Pancreas (tissue), 10 donors: ENCODE measurements at regions not wholly inside any gene's neighbourhood (a gene's known extent, or its start where the extent isn't known, plus 50 kb on each side); places are given as distances from the start of the nearest gene placed in this dataset.

Experiments used
- ATAC-seq, 4 donors: fragments of 200-7000 bp; cut with Tn5 transposase; one replicate each; pipeline versions ENCODE4 v1.8.0 to v1.9.1; 2020; ENCODE audit warnings: mild to moderate bottlenecking in 4 of 4, moderate library complexity in 4 of 4
- DNase-seq, 6 donors: peaks; one replicate each; pipeline ENCODE4 v3.0.0-alpha.2; 2020
- FAIRE-seq: peaks from 2 replicates; lab custom pipeline; 2012; peaks lifted over from hg19 to GRCh38; lab: Jason Lieb, UNC
- H3K27ac ChIP-seq, 4 donors: fragments of 200-600 bp; sonication (generic); 1 replicate in 3 of 4; 2 replicates in 1 of 4; pipeline versions ENCODE4 v1.5.0 to v1.8.0; 2020
- H3K27me3 ChIP-seq, 4 donors: fragments of 200-600 bp; one replicate each; pipeline ENCODE4 v1.8.0; 2021
- H3K36me3 ChIP-seq, 3 donors: fragments of 200-600 bp; sonication (generic) in 1 of 3; one replicate each; pipeline versions ENCODE4 v1.5.0 to v1.8.0; 2020 to 2021
- H3K4me1 ChIP-seq, 3 donors: fragments of 200-600 bp; one replicate each; pipeline ENCODE4 v1.8.0; 2021
- H3K4me3 ChIP-seq, 4 donors: fragments of 200-600 bp; sonication (generic) in 2 of 4; one replicate each; pipeline versions ENCODE4 v1.5.0 to v1.8.0; 2020 to 2021
- H3K9me3 ChIP-seq, 4 donors: fragments of 200-600 bp; one replicate each; pipeline ENCODE4 v1.8.0; 2021
- CTCF ChIP-seq, 4 donors: fragments of 200-600 bp; sonication (generic) in 3 of 4; IDR thresholded peaks; one replicate each; pipeline versions ENCODE4 v1.5.0 to v1.8.0; 2021; ENCODE audit warnings: antibody characterized with exemption in 4 of 4
- WGBS, 2 donors: extraction: QIAGEN DNeasy Blood & Tissue Kit; methylation state at CpG; one replicate each; pipeline ENCODE4 v1.1.7; 2013; 5-methylcytosine and 5-hydroxymethylcytosine counted together
- intact Hi-C, 3 donors: fragments of 100-400 bp; cut with DNase I; formaldehyde crosslinking; loops; one replicate each; pipeline versions ENCODE4 v1.11.1 to v1.14.2; 2022
- donor health status: healthy with polysubstance abuse.
- donor health status: DM: no; HTN: no; CAD: no; lungs with moderate emphysema.
- donor health status: DM: no; HTN: no; CAD: no.
- donor health status: control.
- donor health status: control.
- donor health status: Bipolar disorder and iron deficiency.
- donor health status: DM: yes; HTN: yes; CAD: no.
- donor health status: DM: no; HTN: no; CAD: no.
- donor health status: DM: no; HTN: no; CAD: no.
- donor health status: DM: yes; HTN: yes; CAD: no.

DNA sequence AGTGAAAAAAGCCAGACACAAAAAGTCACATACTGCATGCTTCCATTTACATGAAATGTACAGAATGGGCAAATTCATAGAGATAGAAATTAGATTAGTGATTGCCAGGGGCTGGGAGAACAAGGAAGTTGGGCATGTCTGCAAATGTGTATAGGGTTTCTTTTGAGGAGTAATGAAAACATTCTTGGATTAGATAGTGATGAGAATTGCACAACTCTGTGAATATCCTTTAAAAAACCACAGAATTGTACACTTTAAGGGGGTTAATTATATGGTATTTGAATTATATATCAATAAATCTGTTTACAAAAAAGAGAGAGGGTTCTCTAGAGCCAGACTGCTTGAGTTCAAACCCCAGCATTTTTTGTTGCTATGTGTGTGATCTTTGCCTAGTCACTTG lies 188.1 kb downstream of the CDC5L start:
- Histone ChIP-seq H3K4me3 (no peak overlapping the region), H3K36me3 (no peaks in the 10 kb centered on the region), H3K9me3 (no peaks in the 10 kb centered on the region), H3K27me3 (no peaks in the 10 kb centered on the region), H3K27ac (no peak overlapping the region), H3K4me1 (no peaks in the 10 kb centered on the region)
- DNase-seq (no peak), ATAC-seq (no peak), FAIRE-seq (no peak)
- TF ChIP-seq CTCF (IDR thresholded peaks at IDR 0.05): no peak
- intact Hi-C loops: no loop called here

DNA sequence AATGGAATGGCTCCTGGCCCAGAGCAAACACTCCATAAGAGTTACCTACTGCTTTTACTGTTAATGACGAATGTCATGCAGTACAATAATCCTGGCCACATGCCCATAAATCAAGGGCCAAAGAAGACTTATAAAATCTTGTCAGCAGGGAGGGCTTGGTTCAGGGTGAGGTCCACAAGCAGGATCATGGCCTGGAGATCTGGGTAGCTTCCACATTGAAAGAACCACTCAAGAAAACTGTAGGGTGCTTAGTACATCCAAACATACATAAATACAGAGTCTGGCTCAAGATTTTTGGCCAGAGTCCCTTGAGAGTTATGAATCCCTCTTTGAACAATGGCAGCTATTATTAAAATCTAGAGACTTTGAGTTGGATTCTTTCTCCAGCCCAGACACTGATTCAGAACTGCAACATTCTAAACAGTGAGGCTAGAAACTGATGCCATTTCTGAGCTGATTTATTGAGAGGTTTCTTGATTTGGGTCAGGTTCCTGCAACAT lies 188.7 kb downstream of the CDC5L start:
- no peak overlapping the region for H3K4me3 ChIP-seq
- intact Hi-C loops: no loop called here
- no peak for ATAC-seq
- no peak for FAIRE-seq
- H3K9me3 ChIP-seq: no peaks in the 10 kb centered on the region
- no peak overlapping the region for H3K27ac ChIP-seq
- no peaks in the 10 kb centered on the region for H3K4me1 ChIP-seq
- H3K27me3 ChIP-seq: no peaks in the 10 kb centered on the region
- DNase-seq: no peak
- TF ChIP-seq CTCF (IDR thresholded peaks at IDR 0.05): no peak
- no peaks in the 10 kb centered on the region for H3K36me3 ChIP-seq
- WGBS, 2 donors: 42 to 44% methylated on average over 1 of the region's 1 CpG

DNA sequence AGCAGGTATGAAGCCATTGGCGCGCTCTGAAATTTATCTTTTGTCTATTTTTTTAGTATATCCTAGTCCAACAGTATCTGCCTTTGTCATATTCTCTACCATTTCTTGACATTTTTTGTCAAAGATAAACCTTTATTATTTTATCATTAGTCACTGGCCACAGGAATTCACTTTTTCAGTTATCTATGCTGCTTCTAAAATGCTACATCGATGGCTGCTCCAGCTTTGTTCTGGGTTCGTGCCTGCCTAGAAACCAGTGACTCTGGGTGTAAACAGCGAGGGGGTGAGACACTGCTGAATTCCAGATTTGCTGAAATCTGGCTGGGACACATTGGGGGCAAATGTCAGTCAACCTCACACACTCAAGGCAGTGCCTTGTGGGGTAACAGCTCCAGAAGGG lies 193.4 kb downstream of the CDC5L start:
- no peaks in the 10 kb centered on the region for H3K4me1 ChIP-seq
- DNase-seq (no peak), ATAC-seq (no peak), FAIRE-seq (no peak)
- H3K9me3 ChIP-seq: no peaks in the 10 kb centered on the region
- WGBS, 2 donors: 82 to 88% methylated on average over 5 of the region's 5 CpGs
- H3K4me3 ChIP-seq: no peak overlapping the region
- H3K27me3 ChIP-seq: no peaks in the 10 kb centered on the region
- intact Hi-C loops: no loop called here
- no peak for TF ChIP-seq CTCF (IDR thresholded peaks at IDR 0.05)
- no peaks in the 10 kb centered on the region for H3K36me3 ChIP-seq
- H3K27ac ChIP-seq: no peak overlapping the region

DNA sequence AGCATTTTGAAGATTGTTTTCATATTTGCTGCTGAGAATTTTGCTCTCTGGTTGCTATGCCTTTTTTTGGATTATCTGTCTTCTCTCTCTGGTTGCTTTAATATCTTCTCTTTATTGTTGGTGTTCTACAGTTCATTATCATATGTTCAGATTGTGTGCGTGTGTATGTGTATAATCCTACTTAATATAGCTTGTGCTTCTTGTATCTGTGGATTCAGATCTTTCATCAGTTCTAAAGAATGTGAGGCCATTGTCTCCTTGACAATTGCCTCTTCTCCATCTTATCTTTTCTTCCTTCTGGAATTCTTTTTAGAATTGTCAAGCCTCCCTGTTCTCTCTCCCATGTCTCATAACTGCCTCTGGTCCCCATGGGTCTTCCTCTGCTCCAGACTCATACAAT lies 195.4 kb downstream of the CDC5L start:
- no peaks in the 10 kb centered on the region for H3K36me3 ChIP-seq
- ATAC-seq: no peak
- FAIRE-seq: no peak

GRCh38 chr6:44590471-44590870 lies 203.0 kb downstream of the CDC5L start:
- FAIRE-seq: no peak
- H3K27me3 ChIP-seq: no peaks in the 10 kb centered on the region
- no peak for ATAC-seq
- WGBS, 2 donors: 92 to 94% methylated on average over 1 of the region's 1 CpG
- H3K4me3 ChIP-seq: no peak overlapping the region
- no peaks in the 10 kb centered on the region for H3K4me1 ChIP-seq
- no peak overlapping the region for H3K27ac ChIP-seq
- no peak for TF ChIP-seq CTCF (IDR thresholded peaks at IDR 0.05)
- no peaks in the 10 kb centered on the region for H3K36me3 ChIP-seq
- no peak for DNase-seq
- intact Hi-C loops: no loop called here
- no peaks in the 10 kb centered on the region for H3K9me3 ChIP-seq

More for the DNA sequence above, 195.4 kb downstream of the CDC5L start:
- no peaks in the 10 kb centered on the region for H3K27me3 ChIP-seq
- no peak for TF ChIP-seq CTCF (IDR thresholded peaks at IDR 0.05)
- no peak for DNase-seq
- H3K27ac ChIP-seq: no peak overlapping the region
- no peaks in the 10 kb centered on the region for H3K9me3 ChIP-seq
- no peak overlapping the region for H3K4me3 ChIP-seq
- intact Hi-C loops: no loop called here
- no peaks in the 10 kb centered on the region for H3K4me1 ChIP-seq
- WGBS, 2 donors: 83 to 100% methylated on average over 1 of the region's 1 CpG
